Frontal cortex (tissue), 3 donors: ENCODE measurements at regions not wholly inside any gene's neighbourhood (a gene's known extent, or its start where the extent isn't known, plus 50 kb on each side); places are given as distances from the start of the nearest gene placed in this dataset.
"Not testable (repeated sequence)": the region's sequence is repeated elsewhere in the genome, so short reads cannot be mapped to it uniquely, and the experiment has no call there.

Source experiments
- DNase-seq, 2 donors: peaks; one replicate each; pipeline ENCODE4 v3.0.0; 2012; ENCODE audit warnings: low spot score in 2 of 2
- FAIRE-seq: peaks from 2 replicates; lab custom pipeline; 2012; peaks lifted over from hg19 to GRCh38; lab: Jason Lieb, UNC
- donor health status: control.
- donor health status: control.
- donor health status: control.

GRCh38 chr1:206310948-206311347 lies 107.6 kb downstream of the SRGAP2 start:
- not testable (repeated sequence) for FAIRE-seq, DNase-seq

GRCh38 chr1:206311611-206312273 lies 108.4 kb downstream of the SRGAP2 start:
- FAIRE-seq, DNase-seq: not testable (repeated sequence)

GRCh38 chr1:206312274-206312665 lies 108.9 kb downstream of the SRGAP2 start:
- not testable (repeated sequence) for FAIRE-seq

GRCh38 chr1:206314951-206315636 lies 111.8 kb downstream of the SRGAP2 start:
- not testable (repeated sequence) for DNase-seq, FAIRE-seq

More at GRCh38 chr1:206312274-206312665, 108.9 kb downstream of the SRGAP2 start:
- DNase-seq, result not testable (repeated sequence)

- not testable (repeated sequence) for DNase-seq, FAIRE-seq
These were observed 113.6 kb downstream of the SRGAP2 start for GRCh38 chr1:206316901-206317300.

GRCh38 chr1:206317878-206318514 lies 114.7 kb downstream of the SRGAP2 start:
- not testable (repeated sequence) for FAIRE-seq, DNase-seq

- FAIRE-seq, DNase-seq: not testable (repeated sequence)
These were observed 116.9 kb downstream of the SRGAP2 start for GRCh38 chr1:206320227-206320626.

- FAIRE-seq, DNase-seq: not testable (repeated sequence)
These were observed 123.0 kb downstream of the SRGAP2 start for GRCh38 chr1:206326159-206326939.

- not testable (repeated sequence) for DNase-seq, FAIRE-seq
These were observed 128.3 kb downstream of the SRGAP2 start for GRCh38 chr1:206331597-206331996.

GRCh38 chr1:206333316-206333715 lies 130.0 kb downstream of the SRGAP2 start:
- DNase-seq, FAIRE-seq: not testable (repeated sequence)

GRCh38 chr1:206333897-206334296 lies 130.6 kb downstream of the SRGAP2 start:
- DNase-seq, FAIRE-seq: not testable (repeated sequence)

GRCh38 chr1:206334481-206334880 lies 131.1 kb downstream of the SRGAP2 start:
- DNase-seq, FAIRE-seq: not testable (repeated sequence)

GRCh38 chr1:206335162-206335561 lies 131.8 kb downstream of the SRGAP2 start:
- not testable (repeated sequence) for FAIRE-seq, DNase-seq

GRCh38 chr1:206335875-206336846 lies 132.8 kb downstream of the SRGAP2 start:
- FAIRE-seq, DNase-seq: not testable (repeated sequence)

- FAIRE-seq, DNase-seq: not testable (repeated sequence)
These were observed 133.3 kb upstream of the IKBKE start for GRCh38 chr1:206337024-206337423.

GRCh38 chr1:206350493-206351275 lies 119.6 kb upstream of the IKBKE start:
- FAIRE-seq, result not testable (repeated sequence)

GRCh38 chr1:206351276-206352052 lies 118.8 kb upstream of the IKBKE start:
- not testable (repeated sequence) for DNase-seq

More at GRCh38 chr1:206350493-206351275, 119.6 kb upstream of the IKBKE start:
- DNase-seq, result not testable (repeated sequence)

More at GRCh38 chr1:206351276-206352052, 118.8 kb upstream of the IKBKE start:
- FAIRE-seq, result not testable (repeated sequence)
